CD4-positive, alpha-beta T cell treated with Interleukin-1 beta for 1 hour (primary cell): ENCODE measurements at regions not wholly inside any gene's neighbourhood (a gene's known extent, or its start where the extent isn't known, plus 50 kb on each side); places are given as distances from the start of the nearest gene placed in this dataset.

Source experiments
- DNase-seq, 2 donors: peaks; one replicate each; pipeline ENCODE4 v3.0.0-alpha.2; 2020 to 2022

GRCh38 chr2:216808805-216809425 is 50.9 kb downstream of the TNP1 start:
- DNase-seq: no peak

- DNase-seq: no peak
Measured at GRCh38 chr2:216807857-216808272, 52.0 kb downstream of the TNP1 start.

GRCh38 chr2:216804357-216805350 is 55.2 kb downstream of the TNP1 start:
- DNase-seq: no peak

- DNase-seq: no peak
Measured at GRCh38 chr2:216803791-216804190, 56.1 kb downstream of the TNP1 start.

- DNase-seq: no peak
Measured at GRCh38 chr2:216802516-216803215, 57.2 kb downstream of the TNP1 start.

- DNase-seq: no peak
Measured at GRCh38 chr2:216800836-216801235, 59.0 kb downstream of the TNP1 start.

GRCh38 chr2:216799873-216800431 is 59.9 kb downstream of the TNP1 start:
- DNase-seq: no peak

- no peak for DNase-seq
Measured at GRCh38 chr2:216796115-216796840, 63.6 kb downstream of the TNP1 start.

- no peak for DNase-seq
Measured at GRCh38 chr2:216793386-216793785, 66.5 kb downstream of the TNP1 start.

GRCh38 chr2:216792222-216793021 is 67.4 kb downstream of the TNP1 start:
- DNase-seq: no peak

- DNase-seq: no peak
Measured at GRCh38 chr2:216791303-216791702, 68.6 kb downstream of the TNP1 start.

GRCh38 chr2:216789081-216789480 is 70.8 kb downstream of the TNP1 start:
- no peak for DNase-seq

- no peak for DNase-seq
Measured at GRCh38 chr2:216787851-216788540, 71.9 kb downstream of the TNP1 start.

- DNase-seq: no peak
Measured at GRCh38 chr2:216786676-216787075, 73.2 kb downstream of the TNP1 start.

- no peak for DNase-seq
Measured at GRCh38 chr2:216784456-216784855, 75.4 kb downstream of the TNP1 start.

GRCh38 chr2:216781709-216782108 is 78.2 kb downstream of the TNP1 start:
- no peak for DNase-seq

GRCh38 chr2:216780843-216781242 is 79.0 kb downstream of the TNP1 start:
- no peak for DNase-seq

- DNase-seq: peak in 1 of 2 donors; percentile 7
Measured at GRCh38 chr2:216777637-216778273, 82.1 kb downstream of the TNP1 start.

- no peak for DNase-seq
Measured at GRCh38 chr2:216776066-216776850, 80.9 kb upstream of the IGFBP5 start.

- no peak for DNase-seq
Measured at GRCh38 chr2:216775043-216775453, 79.7 kb upstream of the IGFBP5 start.
